Ascending aorta (tissue), 2 donors: ENCODE measurements at regions not wholly inside any gene's neighbourhood (a gene's known extent, or its start where the extent isn't known, plus 50 kb on each side); places are given as distances from the start of the nearest gene placed in this dataset.

Source experiments
- DNase-seq, 2 donors: peaks; one replicate each; pipeline ENCODE4 v3.0.0-alpha.2; 2019; ENCODE audit warnings: low spot score in 2 of 2
- H3K27ac ChIP-seq, 2 donors: fragments of 200-600 bp; sonication (generic); one replicate each; pipeline ENCODE4 v1.5.1; 2016 to 2017; ENCODE audit warnings: mild to moderate bottlenecking in 1 of 2
- H3K27me3 ChIP-seq: fragments of 200-600 bp; sonication (generic); one replicate; pipeline ENCODE4 v1.5.1; 2017
- H3K36me3 ChIP-seq, 2 donors: fragments of 200-600 bp; sonication (generic); one replicate each; pipeline ENCODE4 v1.5.1; 2016
- H3K4me1 ChIP-seq, 2 donors: fragments of 200-600 bp; sonication (generic); one replicate each; pipeline ENCODE4 v1.5.1; 2016 to 2017; ENCODE audit warnings: mild to moderate bottlenecking in 1 of 2
- H3K4me3 ChIP-seq, 2 donors: fragments of 200-600 bp; sonication (generic); one replicate each; pipeline ENCODE4 v1.5.1; 2016 to 2017; ENCODE audit warnings: mild to moderate bottlenecking in 1 of 2
- H3K9me3 ChIP-seq, 2 donors: fragments of 200-600 bp; sonication (generic); one replicate each; pipeline ENCODE4 v1.5.1; 2016
- CTCF ChIP-seq, 3 experiments: fragments of 200-600 bp in 2 of 3; fragments of 450-650 bp in 1 of 3; sonication (generic) in 2 of 3; IDR thresholded peaks; one replicate each; pipeline ENCODE4 v1.5.1; 2016 to 2019; ENCODE audit warnings: antibody characterized with exemption in 3 of 3, mild to moderate bottlenecking in 1 of 3, moderate library complexity in 1 of 3
- intact Hi-C: fragments of 100-400 bp; cut with DNase I; formaldehyde crosslinking; loops from one replicate; pipeline ENCODE4 v1.15.1; 2023

DNA sequence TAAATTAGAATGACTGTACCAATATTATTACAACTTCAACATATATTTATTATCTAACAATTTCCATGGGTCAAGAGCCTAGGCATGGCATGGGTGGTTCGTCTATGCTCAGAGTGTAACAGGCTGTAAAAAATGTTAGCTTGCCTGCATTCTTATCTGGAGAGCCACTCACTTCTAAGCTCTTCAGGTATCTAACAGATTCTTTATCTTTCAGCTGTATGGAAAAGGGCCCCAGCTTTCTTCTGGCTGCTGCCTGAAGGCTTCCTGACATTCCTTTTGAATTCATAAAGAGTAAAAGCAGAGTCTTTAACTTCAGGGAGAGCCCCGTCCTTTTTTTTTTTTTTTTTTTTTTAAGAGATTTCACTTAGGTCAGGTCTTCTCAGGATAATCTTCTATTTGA, 648.8 kb downstream of the NXPH1 start:
- DNase-seq, result no peak
- TF ChIP-seq CTCF (IDR thresholded peaks at IDR 0.05), result no peak
- H3K4me3 ChIP-seq, result no peak overlapping the region
- H3K4me1 ChIP-seq, result no peaks in the 10 kb centered on the region
- no peaks in the 10 kb centered on the region for H3K27me3 ChIP-seq
- no peaks in the 10 kb centered on the region for H3K36me3 ChIP-seq
- intact Hi-C loops, result no loop called here
- no peaks in the 10 kb centered on the region for H3K9me3 ChIP-seq
- H3K27ac ChIP-seq, result no peak overlapping the region

GRCh38 chr7:9083837-9084236, 650.4 kb downstream of the NXPH1 start:
- H3K27ac ChIP-seq, result no peak overlapping the region
- no peaks in the 10 kb centered on the region for H3K36me3 ChIP-seq
- no peak for TF ChIP-seq CTCF (IDR thresholded peaks at IDR 0.05)
- no peaks in the 10 kb centered on the region for H3K9me3 ChIP-seq
- H3K4me3 ChIP-seq, result no peak overlapping the region
- DNase-seq, result no peak
- H3K4me1 ChIP-seq, result no peaks in the 10 kb centered on the region
- no peaks in the 10 kb centered on the region for H3K27me3 ChIP-seq
- intact Hi-C loops, result no loop called here

DNA sequence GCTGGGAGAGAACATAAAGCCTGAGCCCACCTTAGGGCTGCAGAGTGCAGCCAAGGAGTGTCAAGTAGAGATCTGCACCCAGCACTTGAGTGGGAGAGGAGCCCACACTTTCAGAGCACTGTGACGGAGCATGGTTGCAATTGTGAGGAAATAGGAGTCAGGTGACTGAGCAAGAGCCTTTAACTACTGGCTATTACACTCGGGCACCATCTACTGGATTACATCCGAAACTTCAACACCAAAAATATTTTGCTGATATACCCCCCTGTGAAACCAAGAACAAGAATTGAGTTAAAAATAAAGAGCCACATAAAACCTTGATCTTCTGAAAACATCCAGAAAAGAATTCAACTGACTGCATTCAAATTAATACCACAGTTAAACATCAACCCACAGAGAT, 657.9 kb downstream of the NXPH1 start:
- Histone ChIP-seq H3K4me3 (no peak overlapping the region), H3K4me1 (no peaks in the 10 kb centered on the region), H3K36me3 (no peaks in the 10 kb centered on the region), H3K27me3 (no peaks in the 10 kb centered on the region), H3K27ac (no peak overlapping the region), H3K9me3 (no peaks in the 10 kb centered on the region)
- intact Hi-C loops, result no loop called here
- no peak for DNase-seq
- TF ChIP-seq CTCF (IDR thresholded peaks at IDR 0.05), result no peak

DNA sequence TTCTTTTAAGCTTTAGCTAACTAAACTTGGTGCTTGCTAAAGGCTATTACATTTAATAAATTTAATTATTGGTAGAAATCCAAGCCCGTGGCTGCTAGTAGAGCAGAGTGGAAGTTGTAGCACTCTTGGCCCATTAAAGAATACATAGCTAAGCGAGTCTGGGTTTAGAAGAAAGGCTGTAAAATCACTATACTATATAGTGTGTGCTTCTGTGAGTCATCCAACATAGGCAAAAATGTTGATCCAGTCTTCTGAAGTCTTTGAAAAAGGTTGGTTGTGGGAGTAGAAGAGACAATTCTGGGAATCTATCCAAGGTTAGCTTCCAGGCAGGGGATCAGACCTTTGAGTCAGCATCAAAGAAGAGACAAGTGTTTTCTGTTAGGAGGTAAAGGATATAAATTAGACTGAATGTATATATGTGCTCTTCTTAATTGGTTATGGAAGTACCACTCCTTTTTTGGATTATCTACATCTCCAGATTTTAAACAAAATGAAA, 664.2 kb downstream of the NXPH1 start:
- Histone ChIP-seq H3K9me3 (no peaks in the 10 kb centered on the region), H3K4me1 (no peaks in the 10 kb centered on the region), H3K4me3 (no peak overlapping the region), H3K27me3 (no peaks in the 10 kb centered on the region), H3K36me3 (no peaks in the 10 kb centered on the region), H3K27ac (no peak overlapping the region)
- DNase-seq, result no peak
- no peak for TF ChIP-seq CTCF (IDR thresholded peaks at IDR 0.05)
- intact Hi-C loops, result no loop called here

GRCh38 chr7:9100289-9100688, 666.9 kb downstream of the NXPH1 start:
- no peaks in the 10 kb centered on the region for H3K9me3 ChIP-seq
- no peak for TF ChIP-seq CTCF (IDR thresholded peaks at IDR 0.05)
- H3K4me3 ChIP-seq, result no peak overlapping the region
- DNase-seq, result no peak
- no peaks in the 10 kb centered on the region for H3K27me3 ChIP-seq
- H3K27ac ChIP-seq, result no peak overlapping the region
- H3K36me3 ChIP-seq, result no peaks in the 10 kb centered on the region
- intact Hi-C loops, result no loop called here
- H3K4me1 ChIP-seq, result no peaks in the 10 kb centered on the region

DNA sequence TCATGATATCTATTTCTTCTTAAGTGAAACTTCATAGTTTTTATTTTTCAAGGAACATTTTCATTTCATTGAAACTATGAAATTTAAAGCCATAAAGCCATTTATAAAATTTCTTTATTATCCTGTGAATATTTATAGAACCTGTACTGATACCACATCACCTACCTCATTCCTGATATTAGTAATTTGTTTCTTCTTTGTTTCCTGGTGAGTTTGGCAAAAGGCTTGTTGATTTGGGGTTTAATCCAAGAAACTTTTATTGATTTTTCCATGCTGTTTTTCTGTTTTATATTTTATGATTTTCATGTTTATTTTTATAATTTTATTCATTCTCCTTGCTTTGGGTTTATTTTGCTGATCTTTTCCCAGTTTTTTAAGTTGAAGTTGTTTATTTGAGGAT, 669.4 kb downstream of the NXPH1 start:
- DNase-seq, result no peak
- no peaks in the 10 kb centered on the region for H3K27me3 ChIP-seq
- TF ChIP-seq CTCF (IDR thresholded peaks at IDR 0.05), result no peak
- intact Hi-C loops, result no loop called here
- no peak overlapping the region for H3K4me3 ChIP-seq
- H3K4me1 ChIP-seq, result no peaks in the 10 kb centered on the region
- no peaks in the 10 kb centered on the region for H3K36me3 ChIP-seq
- H3K27ac ChIP-seq, result no peak overlapping the region
- no peaks in the 10 kb centered on the region for H3K9me3 ChIP-seq
